HepG2 (cell line): ENCODE measurements at regions not wholly inside any gene's neighbourhood (a gene's known extent, or its start where the extent isn't known, plus 50 kb on each side); places are given as distances from the start of the nearest gene placed in this dataset.

Source experiments
- CREB1 ChIP-seq, 2 experiments: fragments of 450-650 bp in 1 of 2; IDR thresholded peaks; 2 replicates each; pipeline ENCODE4 v1.6.1; 2016 to 2017; ENCODE audit warnings: control low read depth in 1 of 2, mild to moderate bottlenecking in 1 of 2, missing compliant biosample characterization in 1 of 2, missing genetic modification characterization in 1 of 2
- CTCF ChIP-seq: sonication (generic); formaldehyde crosslinking; IDR thresholded peaks from 2 replicates; pipeline ENCODE4 v1.5.0; 2020; ENCODE audit warnings: mild to moderate bottlenecking, missing genetic modification reagents, moderate library complexity
- ELF1 ChIP-seq: sonication (generic); formaldehyde crosslinking; IDR thresholded peaks from 2 replicates; pipeline ENCODE4 v1.4.0; 2020; ENCODE audit warnings: missing genetic modification reagents
- EZH2 ChIP-seq: conservative IDR thresholded peaks from 2 replicates; pipeline ENCODE4 v1.6.1; 2012; ENCODE audit warnings: mild to moderate bottlenecking, low read depth, low read length, moderate library complexity
- HNRNPK ChIP-seq: fragments of 200-400 bp; formaldehyde crosslinking; IDR thresholded peaks from 2 replicates; pipeline ENCODE4 v1.6.1; 2018; ENCODE audit warnings: low read length, low read depth, moderate library complexity, mild to moderate bottlenecking; ENCODE audit not compliant: poor library complexity, severe bottlenecking
- MAX ChIP-seq: IDR thresholded peaks from 2 replicates; pipeline ENCODE4 v1.6.1; 2012; ENCODE audit warnings: inconsistent platforms
- MXD3 ChIP-seq: IDR thresholded peaks from 2 replicates; pipeline ENCODE4 v1.6.1; 2016; ENCODE audit warnings: mild to moderate bottlenecking, missing biosample characterization, missing genetic modification reagents
- MXI1 ChIP-seq: IDR thresholded peaks from 3 replicates; pipeline ENCODE4 v1.6.1; 2012; ENCODE audit warnings: low read depth, low read length, inconsistent platforms, borderline replicate concordance
- PRDM15 ChIP-seq: sonication (generic); formaldehyde crosslinking; IDR thresholded peaks from 2 replicates; pipeline ENCODE4 v1.4.0; 2020; ENCODE audit warnings: missing genetic modification reagents
- TARDBP ChIP-seq: sonication (generic); formaldehyde crosslinking; IDR thresholded peaks from 2 replicates; pipeline ENCODE4 v1.8.0; 2022; ENCODE audit warnings: mild to moderate bottlenecking, missing genetic modification reagents
- UBTF ChIP-seq: sonication (generic); formaldehyde crosslinking; IDR thresholded peaks from 2 replicates; pipeline ENCODE4 v1.4.0; 2020; ENCODE audit warnings: mild to moderate bottlenecking, missing genetic modification reagents
- ZNF354B ChIP-seq: sonication (generic); formaldehyde crosslinking; IDR thresholded peaks from 2 replicates; pipeline ENCODE4 v1.8.0; 2022; ENCODE audit warnings: mild to moderate bottlenecking, missing genetic modification reagents
- ZNF407 ChIP-seq: sonication (generic); formaldehyde crosslinking; IDR thresholded peaks from one replicate; pipeline ENCODE4 v1.5.1; 2020; ENCODE audit warnings: mild to moderate bottlenecking, missing genetic modification reagents; ENCODE audit errors: not compliant biosample characterization
- ZNF574 ChIP-seq: sonication (generic); formaldehyde crosslinking; IDR thresholded peaks from 2 replicates; pipeline ENCODE4 v1.4.0; 2020; ENCODE audit warnings: missing genetic modification reagents

- no peak for TF ChIP-seq HNRNPK
- no peak for TF ChIP-seq CREB1 (IDR thresholded peaks at IDR 0.05)
- TF ChIP-seq CREB1 (CRISPR knock-in tag; IDR thresholded peaks at IDR 0.05): no peak
- no peak for TF ChIP-seq ZNF354B (CRISPR knock-in tag)
- no peak for TF ChIP-seq EZH2
- no peak for TF ChIP-seq ELF1
- TF ChIP-seq MAX: no peak
- TF ChIP-seq TARDBP (CRISPR knock-in tag): no peak
- no peak for TF ChIP-seq PRDM15 (CRISPR knock-in tag)
- no peak for TF ChIP-seq MXD3 (CRISPR knock-in tag)
- TF ChIP-seq CTCF: no peak
- TF ChIP-seq ZNF407: no peak
- TF ChIP-seq MXI1: no peak
- TF ChIP-seq ZNF574 (CRISPR knock-in tag): no peak
- TF ChIP-seq UBTF (CRISPR knock-in tag): no peak
Measured at GRCh38 chr11:87894961-87895360, 280.3 kb downstream of the RAB38 start.
